ENCODE measurements at regions not wholly inside any gene's neighbourhood (a gene's known extent, or its start where the extent isn't known, plus 50 kb on each side); places are given as distances from the start of the nearest gene placed in this dataset.

DNA sequence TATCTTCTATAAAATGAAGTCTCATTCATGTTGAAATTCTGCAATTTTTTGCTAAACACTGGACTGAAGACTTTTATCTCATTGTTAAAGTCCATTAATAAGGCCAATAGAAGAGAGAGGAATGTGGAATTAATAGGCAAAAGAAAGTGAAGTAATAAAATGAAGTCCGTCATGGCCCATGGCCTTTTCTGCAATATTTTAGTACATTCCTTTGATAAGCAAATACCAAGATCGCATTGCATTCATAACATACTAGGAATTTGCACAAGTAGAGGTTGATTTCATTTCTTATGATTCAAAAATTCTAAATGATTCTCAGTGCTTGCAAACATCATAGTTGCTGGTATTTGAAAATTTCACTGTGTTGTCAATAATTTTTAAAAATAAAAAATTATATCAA lies 664.0 kb downstream of the NR2F1-AS1 start:
- intact Hi-C loops (cut with micrococcal nuclease) (loop anchor here (10.0 kb wide), 1 partner anchor 998 kb away; no protein-coding TSS in a partner anchor), dilution Hi-C loops (cut with MboI; ENCODE audit: extremely low pct_ligation_motif_present, low sequenced_read_pairs) (no loop called here)
- Histone ChIP-seq H3K27me3 (ENCODE audit: control insufficient read depth in 2 of 2, insufficient read depth in 2 of 2, low read length in 2 of 2) (no peaks in the 10 kb centered on the region), H3K9ac (replicated peaks; ENCODE audit: extremely low read depth, insufficient read depth, low read length) (no peak overlapping the region), H3K9me1 (replicated peaks; ENCODE audit: control insufficient read depth, extremely low read depth, insufficient read depth, low read length) (no peaks in the 10 kb centered on the region), H3K79me2 (ENCODE audit: control insufficient read depth, insufficient read depth, low read length) (no peaks in the 10 kb centered on the region), H2AFZ (ENCODE audit: low read depth, low read length) (no peak overlapping the region), H3K4me2 (ENCODE audit: insufficient read depth, low read length) (no peak overlapping the region), H4K20me1 (replicated peaks; ENCODE audit: control insufficient read depth, extremely low read depth, insufficient read depth, low read length) (no peaks in the 10 kb centered on the region), H3K4me3 (replicated peaks in 1 of 3; ENCODE audit: insufficient read depth in 1 of 3, low read depth in 1 of 3, low read length in 3 of 3) (no peak overlapping the region), H3K9me3 (replicated peaks; ENCODE audit: control insufficient read depth, insufficient read depth, low read length) (no peaks in the 10 kb centered on the region), H3K36me3 (ENCODE audit: control insufficient read depth in 2 of 2, extremely low read depth in 1 of 2, insufficient read depth in 2 of 2, low read length in 2 of 2) (no peaks in the 10 kb centered on the region), H3K4me1 (ENCODE audit: control insufficient read depth, extremely low read depth, insufficient read depth, low read length) (no peaks in the 10 kb centered on the region), H3K27ac (ENCODE audit: insufficient read depth, low read depth, low read length) (no peak overlapping the region)
- ChIA-PET POLR2A (no interaction called here), CTCF (interaction anchor here (1.2 to 3.4 kb wide), 3 partner anchors 442 to 884 kb away, joined by 3 to 21 read pairs (median 5); no protein-coding TSS in a partner anchor)
- DNase-seq (ENCODE audit: low read depth, low spot score) (no peak), FAIRE-seq (no peak)
- TF ChIP-seq, protein P1, sequence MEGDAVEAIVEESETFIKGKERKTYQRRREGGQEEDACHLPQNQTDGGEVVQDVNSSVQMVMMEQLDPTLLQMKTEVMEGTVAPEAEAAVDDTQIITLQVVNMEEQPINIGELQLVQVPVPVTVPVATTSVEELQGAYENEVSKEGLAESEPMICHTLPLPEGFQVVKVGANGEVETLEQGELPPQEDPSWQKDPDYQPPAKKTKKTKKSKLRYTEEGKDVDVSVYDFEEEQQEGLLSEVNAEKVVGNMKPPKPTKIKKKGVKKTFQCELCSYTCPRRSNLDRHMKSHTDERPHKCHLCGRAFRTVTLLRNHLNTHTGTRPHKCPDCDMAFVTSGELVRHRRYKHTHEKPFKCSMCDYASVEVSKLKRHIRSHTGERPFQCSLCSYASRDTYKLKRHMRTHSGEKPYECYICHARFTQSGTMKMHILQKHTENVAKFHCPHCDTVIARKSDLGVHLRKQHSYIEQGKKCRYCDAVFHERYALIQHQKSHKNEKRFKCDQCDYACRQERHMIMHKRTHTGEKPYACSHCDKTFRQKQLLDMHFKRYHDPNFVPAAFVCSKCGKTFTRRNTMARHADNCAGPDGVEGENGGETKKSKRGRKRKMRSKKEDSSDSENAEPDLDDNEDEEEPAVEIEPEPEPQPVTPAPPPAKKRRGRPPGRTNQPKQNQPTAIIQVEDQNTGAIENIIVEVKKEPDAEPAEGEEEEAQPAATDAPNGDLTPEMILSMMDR (IDR thresholded peaks at IDR 0.05; ENCODE audit: extremely low read depth in 1 of 2, insufficient read depth in 1 of 2, low read depth in 1 of 2, low read length in 2 of 2), result no peak
- TF ChIP-seq, protein P2, sequence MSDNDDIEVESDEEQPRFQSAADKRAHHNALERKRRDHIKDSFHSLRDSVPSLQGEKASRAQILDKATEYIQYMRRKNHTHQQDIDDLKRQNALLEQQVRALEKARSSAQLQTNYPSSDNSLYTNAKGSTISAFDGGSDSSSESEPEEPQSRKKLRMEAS (IDR thresholded peaks at IDR 0.05; ENCODE audit: insufficient read depth, insufficient read length), result no peak
- TF ChIP-seq FOS (IDR thresholded peaks at IDR 0.05; ENCODE audit: borderline replicate concordance, insufficient read depth, low read length), result no peak
- no peak for TF ChIP-seq GATA2 (IDR thresholded peaks at IDR 0.05; ENCODE audit: insufficient read depth, insufficient read length, low read depth, low read length)
- TF ChIP-seq POLR2A (IDR thresholded peaks at IDR 0.05; ENCODE audit: low read depth, low read length), result no peak
- no peak for TF ChIP-seq EZH2 (IDR thresholded peaks at IDR 0.05; ENCODE audit: borderline replicate concordance, low read depth, low read length, severe bottlenecking)
- no peak for TF ChIP-seq MYC (IDR thresholded peaks at IDR 0.05; ENCODE audit: low read depth, low read length)
- TF ChIP-seq JUN (IDR thresholded peaks at IDR 0.05; ENCODE audit: borderline replicate concordance, insufficient read depth, insufficient read length, low read depth), result no peak
- no peak for TF ChIP-seq POLR2AphosphoS5 (IDR thresholded peaks at IDR 0.05; ENCODE audit: insufficient read depth, low read depth, low read length)
- BruUV-seq (replicated peaks), result no TSS peak

Measured in endothelial cell of umbilical vein (primary cell).